ENCODE measurements at regions not wholly inside any gene's neighbourhood (a gene's known extent, or its start where the extent isn't known, plus 50 kb on each side); places are given as distances from the start of the nearest gene placed in this dataset.

- TF ChIP-seq CTCF (IDR thresholded peaks at IDR 0.05; ENCODE audit: poor library complexity) (no peak), EZH2 (IDR thresholded peaks at IDR 0.05; ENCODE audit: borderline replicate concordance) (no peak)
These were observed 269.1 kb downstream of the PCDH20 start for GRCh38 chr13:61146571-61146970.

Measured in hepatocyte (in vitro differentiated cells).